ENCODE measurements at regions not wholly inside any gene's neighbourhood (a gene's known extent, or its start where the extent isn't known, plus 50 kb on each side); places are given as distances from the start of the nearest gene placed in this dataset.
"Not testable (repeated sequence)": the region's sequence is repeated elsewhere in the genome, so short reads cannot be mapped to it uniquely, and the experiment has no call there.

DNA sequence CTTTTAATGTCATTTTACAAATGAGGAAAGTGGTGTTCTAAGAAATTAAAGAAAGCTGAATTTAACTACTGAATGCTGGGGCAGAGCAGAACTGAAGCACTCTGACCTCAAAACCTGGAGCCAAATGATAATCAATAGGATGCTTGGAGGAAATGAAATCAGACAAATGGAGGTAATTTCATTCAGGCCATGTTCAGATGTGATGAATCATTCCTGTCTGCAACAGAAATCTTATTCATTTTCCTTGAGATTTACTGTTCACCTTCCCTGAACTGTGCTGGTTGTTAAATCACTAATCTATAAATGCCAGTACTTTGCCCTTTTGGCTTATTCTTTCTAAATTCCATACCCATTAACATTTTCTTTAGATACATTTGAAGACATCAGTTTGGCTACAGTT lies 85.6 kb upstream of the SNX7 start:
- no peak for FAIRE-seq

DNA sequence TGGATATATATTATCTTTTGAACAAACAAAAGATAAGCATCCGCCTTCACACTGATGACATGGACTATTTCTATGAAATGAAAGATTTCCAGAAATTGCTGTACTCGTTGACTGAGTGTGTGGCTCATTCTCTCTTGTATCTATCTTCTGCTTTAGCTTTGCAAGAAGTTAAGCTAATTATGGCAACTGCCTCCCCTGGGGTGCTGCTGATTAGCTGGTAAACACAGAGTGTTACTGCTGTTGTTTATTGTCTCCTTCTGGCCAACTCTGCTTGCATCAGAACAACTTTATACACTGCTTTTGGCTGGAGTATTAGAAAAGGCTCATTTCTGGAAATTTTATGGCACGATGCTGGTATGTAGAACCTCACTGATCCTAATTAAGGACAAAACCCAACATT lies 95.6 kb upstream of the SNX7 start:
- FAIRE-seq, result no peak

DNA sequence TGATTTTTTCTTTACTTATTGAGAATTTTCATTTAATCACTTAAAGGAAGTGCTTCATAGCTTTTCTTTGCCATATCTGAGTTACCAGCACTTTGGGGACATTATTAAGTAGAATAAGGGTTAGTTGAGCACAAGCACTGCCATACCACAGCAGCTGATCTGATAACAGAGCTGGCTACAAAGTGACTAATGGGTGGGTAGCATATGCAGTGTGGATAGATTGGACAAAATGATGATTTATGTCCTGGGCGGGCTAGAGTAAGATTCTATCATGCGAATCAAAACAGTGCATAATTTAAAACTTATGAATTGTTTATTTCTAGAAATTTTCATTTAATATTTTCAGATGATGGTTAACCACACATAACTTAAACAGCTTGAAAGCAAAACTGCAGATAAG lies 102.2 kb upstream of the SNX7 start:
- FAIRE-seq, result no peak

DNA sequence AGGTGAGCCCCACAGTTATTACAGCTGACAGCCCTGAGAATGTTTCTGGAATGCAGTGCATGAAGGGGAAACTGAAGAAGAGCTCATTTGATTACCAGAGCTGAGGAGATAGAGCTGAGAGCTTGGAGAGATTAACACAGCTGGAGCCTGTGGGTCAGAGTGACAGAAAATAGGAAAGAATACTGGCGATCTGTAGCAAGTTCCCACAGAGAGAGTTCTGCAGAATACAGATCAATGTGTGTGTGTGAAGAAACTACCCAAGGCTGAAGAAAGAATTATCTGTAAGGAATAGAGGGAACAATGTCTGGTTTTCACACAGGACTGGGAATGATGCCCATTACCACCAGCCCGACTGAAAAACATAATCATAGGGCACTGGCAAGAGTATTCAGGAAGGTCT lies 103.6 kb upstream of the SNX7 start:
- no peak for FAIRE-seq

DNA sequence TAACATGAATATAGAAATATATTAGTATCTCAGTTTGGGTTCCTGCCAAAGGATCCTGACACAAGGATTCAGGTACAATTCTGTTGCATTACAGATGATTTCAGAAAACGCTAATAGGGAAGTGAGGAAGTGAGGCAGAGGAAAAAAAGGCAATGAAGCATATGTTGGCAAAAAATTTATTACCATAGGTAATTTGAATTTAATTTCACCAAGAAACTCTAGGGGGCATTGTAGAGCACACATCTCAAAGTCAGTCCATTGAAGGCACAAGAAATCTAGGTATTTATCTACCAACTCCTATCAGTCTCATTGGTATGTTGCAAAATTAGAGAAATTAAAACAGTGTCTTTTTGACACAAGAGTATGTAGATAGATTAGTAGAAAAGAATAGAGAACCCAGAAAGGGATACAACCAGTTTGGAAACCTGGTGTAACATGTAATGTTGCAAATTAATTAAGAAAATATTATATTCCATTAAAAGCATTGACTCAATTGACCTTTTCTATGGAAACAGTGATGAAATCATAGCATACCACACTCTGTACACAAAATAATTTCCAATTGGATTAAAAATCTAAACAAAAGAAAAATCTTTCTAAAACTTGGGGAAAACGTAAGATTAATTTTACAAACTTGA lies 104.9 kb upstream of the SNX7 start:
- no peak for FAIRE-seq

DNA sequence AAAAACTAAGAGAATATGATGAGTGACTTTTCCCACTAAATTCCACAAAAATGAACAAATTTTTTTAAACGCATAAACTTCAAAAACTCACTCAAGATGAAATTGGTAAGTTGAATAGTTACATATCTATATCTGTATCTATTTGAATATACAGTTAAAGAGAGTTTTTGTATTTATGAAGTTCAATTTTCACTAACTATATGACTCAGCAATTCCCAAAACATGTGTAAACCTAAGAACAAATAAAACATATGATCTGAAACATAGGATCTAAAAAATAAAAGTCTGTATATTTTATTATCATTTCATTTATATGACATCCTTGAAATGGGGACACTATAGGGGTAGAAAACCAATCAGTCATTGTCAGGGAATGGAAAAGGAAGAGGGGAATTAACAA lies 105.7 kb upstream of the SNX7 start:
- no peak for FAIRE-seq

DNA sequence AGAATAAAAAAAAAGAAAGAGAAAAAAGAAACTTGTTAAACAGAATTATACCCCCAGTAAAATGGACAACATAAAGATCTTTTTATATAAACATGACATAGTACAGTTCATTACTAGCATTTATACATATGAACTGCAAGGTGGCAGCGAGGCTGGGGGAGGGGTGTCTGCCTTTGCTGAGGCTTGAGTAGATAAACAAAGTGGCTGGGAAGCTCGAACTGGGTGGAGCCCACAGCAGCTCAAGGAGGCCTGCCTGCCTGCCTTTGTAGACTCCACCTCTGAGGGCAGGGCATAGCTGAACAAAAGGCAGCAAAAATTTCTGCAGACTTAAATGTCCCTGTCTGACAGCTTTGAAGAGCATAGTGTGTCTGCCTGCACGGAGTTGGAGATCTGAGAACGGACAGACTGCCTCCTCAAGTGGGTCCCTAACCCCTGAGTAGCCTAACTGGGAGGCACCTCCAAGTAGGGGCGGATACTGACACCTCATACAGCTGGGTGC lies 108.9 kb upstream of the SNX7 start:
- not testable (repeated sequence) for FAIRE-seq

DNA sequence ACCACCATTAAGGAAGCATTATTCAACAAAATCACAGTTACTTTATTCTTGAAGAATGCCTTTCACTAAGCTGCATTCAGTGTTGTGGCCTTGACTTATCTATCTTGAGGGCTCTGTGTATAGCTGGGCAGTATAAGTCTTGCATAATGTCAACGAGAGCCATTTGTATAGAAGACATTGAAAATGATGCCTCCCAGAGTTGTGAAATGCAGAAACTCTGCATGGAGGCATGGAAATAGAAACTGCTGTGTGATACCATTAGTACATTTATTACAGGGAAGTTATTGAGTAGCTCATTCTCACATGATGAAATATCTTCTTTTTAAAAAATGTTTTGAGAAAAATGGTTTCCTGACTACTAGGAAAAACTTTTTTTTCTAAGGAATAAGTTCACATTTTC lies 111.4 kb upstream of the SNX7 start:
- FAIRE-seq, result no peak

DNA sequence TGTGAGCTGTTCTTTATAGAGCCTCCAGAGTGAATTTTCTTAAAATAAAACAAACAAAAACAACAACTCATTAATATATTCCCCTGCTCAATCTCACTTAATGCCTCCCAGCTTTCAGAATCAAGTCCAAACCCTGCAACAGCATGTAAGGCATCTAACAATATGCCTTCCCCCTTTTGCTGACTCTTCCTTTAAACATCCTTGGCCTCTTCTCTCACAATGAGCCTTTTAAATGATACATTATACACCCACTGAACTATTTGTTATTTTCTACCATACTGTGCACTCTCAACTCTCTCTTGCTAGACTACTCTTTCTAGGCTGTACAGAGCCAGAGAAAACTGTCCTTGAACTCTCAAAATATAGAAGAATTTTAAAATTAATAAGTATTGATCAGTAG lies 115.2 kb upstream of the SNX7 start:
- FAIRE-seq, result no peak

DNA sequence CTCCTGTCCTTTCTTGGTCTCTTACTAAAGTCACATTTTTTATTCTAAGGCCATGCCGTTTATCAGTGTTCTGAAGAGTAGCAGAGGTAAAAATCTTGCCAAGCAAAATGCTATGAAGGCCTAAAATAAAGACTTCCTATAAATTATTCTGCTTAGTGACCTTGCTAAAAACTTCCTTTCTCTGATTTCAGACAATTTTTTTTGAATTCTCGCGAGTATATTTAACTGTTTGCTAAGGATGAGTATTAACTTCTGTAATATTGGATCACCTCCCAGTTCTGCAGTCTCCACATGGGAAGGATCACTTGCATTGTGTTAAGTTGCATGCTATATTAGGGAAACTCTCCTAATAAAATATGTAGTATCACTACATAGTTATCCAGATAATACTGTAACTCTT lies 123.4 kb upstream of the SNX7 start:
- FAIRE-seq, result no peak

DNA sequence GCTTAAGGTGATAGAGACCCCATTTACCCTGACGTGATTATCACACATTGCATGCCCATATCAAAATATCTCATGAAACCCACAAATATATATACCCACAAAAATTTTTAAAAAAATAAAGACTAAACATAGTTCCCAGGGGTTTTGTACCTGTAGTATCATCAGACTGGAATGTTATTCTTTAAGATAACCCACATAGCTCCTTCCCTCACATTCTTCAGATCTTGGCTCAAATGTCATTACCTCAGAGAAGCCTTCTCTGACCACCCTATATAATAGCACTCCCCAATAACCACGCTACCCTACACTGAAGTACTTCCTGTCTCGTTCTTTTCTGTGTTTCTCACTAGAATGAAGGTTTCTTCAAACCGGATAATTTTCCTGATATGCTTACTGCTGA lies 138.3 kb upstream of the SNX7 start:
- FAIRE-seq, result no peak

DNA sequence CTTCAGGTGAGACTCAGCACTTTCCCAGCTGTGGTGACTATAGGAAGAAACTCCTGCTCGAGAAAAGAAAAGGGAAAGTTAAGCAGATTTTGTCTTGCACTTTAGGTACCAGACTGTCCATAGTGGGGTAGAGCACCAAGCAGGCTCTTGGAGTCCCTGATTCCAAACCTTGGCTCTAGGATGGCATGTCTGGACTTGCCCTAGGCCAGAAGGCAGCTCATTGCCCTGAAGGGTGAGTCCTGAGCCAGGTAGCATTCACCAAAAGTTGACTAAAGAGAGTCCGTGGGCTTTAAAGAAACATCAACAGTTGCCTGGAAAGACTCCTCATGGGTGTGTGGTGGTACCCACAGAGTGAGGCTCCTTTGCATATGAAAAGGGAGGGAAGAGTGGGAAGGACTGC lies 145.2 kb upstream of the SNX7 start:
- no peak for FAIRE-seq

DNA sequence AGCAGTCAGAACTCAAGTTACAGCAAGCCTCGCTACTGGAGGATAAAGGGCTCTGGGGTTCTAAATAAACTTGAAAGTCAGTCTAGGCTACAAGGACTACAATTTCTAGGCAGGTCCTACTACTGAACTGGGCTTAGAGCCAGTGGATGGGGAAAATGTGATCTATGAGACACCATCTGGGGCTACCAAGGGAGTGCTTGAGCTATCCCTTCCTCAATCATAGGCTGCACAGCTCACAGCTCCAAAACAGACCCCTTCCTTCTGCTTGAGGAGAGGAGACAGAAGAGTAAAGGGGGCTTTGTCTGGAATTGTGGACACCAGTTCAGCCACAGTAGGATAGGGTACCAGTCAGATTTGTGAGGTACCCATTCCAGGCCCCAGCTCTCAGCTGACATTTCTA lies 145.8 kb upstream of the SNX7 start:
- no peak for FAIRE-seq

DNA sequence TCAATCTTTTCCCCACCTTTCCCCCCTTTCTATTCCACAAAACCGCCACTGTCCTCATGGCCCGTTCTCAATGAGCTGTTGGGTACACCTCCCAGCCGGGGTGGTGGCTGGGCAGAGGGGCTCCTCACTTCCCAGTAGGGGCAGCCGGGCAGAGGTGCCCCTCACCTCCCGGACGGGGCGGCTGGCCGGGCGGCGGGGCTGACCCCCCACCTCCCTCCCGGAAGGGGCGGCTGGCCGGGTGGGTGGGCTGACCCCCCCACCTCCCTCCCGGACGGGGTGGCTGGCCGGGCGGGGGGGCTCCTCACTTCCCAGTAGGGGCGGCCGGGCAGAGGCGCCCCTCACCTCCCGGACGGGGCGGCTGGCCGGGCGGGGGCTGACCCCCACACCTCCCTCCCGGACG lies 149.3 kb upstream of the SNX7 start:
- FAIRE-seq, result not testable (repeated sequence)

DNA sequence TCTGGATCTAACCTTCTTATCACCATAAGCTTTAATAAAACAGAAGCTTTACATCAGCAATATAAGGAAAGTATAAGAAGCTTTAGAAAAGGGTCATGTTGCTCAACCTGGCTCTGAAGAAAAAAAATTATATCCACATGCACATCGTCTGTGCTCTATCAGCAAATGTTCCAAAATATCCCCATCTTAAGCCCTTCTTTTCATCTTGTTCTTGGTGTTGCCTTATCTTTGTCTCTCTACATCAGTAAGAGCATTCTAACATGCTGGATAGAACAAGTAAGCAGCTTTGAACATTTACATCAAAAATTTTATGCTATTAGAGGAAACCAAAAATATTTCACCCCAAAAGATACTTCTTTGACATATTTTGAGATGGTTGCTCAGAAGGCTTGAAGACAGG lies 157.8 kb upstream of the SNX7 start:
- FAIRE-seq, result no peak

DNA sequence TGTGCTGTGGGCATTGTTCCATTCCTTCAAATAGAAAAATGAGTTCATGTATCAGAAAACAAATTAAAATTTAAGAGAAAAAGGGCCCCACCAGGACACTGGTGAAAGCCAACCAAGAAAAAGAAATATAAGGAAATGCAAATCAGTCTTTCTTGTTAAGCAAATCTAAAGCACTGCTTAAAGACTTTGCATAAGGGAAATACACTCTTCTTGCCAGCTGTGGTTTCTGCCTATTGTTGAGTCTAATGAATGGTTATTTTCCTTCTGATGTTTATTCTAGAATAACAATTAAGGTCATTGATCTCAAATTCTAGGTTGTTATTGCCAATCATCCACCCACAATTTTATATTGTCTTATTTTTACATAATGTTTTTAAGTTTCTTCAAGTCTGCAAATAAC lies 158.6 kb upstream of the SNX7 start:
- no peak for FAIRE-seq

DNA sequence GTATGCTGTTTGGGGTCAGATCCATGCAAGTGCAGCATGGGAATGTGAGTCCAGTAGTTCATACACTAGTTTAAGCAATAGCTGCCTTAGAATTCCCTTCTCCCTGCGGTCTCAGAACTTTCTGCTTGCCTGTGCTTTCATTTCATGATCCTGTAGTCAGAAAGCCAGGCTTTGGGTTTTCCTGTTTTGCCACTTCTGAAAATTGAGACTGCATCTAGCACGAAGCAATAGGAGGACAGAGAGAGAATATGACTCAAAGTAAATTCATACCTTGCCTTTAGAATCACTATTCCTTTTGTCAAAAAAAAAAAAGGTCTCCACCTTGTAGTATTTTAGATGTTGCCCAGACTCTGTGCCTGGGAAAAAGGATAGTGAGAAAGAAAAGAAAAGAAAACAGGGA lies 161.2 kb upstream of the SNX7 start:
- no peak for FAIRE-seq

DNA sequence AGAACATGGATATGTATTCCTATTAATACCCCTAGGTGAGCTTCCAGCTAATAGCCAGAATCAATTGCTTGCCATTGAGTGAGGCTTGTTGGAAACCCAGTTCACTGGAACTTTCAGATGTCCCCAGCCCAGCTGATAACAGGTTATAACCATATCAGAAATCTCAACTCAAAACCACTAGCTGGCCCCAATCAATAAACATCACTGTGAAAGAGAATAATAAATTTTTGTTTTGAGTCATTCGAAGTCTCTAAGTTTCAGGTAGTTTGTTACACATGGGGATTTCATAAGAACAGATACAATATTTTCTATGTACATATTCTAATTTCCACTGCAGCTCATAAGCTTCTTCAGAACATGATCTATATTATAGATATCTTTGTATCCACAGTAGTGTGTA lies 162.9 kb upstream of the SNX7 start:
- FAIRE-seq, result no peak

DNA sequence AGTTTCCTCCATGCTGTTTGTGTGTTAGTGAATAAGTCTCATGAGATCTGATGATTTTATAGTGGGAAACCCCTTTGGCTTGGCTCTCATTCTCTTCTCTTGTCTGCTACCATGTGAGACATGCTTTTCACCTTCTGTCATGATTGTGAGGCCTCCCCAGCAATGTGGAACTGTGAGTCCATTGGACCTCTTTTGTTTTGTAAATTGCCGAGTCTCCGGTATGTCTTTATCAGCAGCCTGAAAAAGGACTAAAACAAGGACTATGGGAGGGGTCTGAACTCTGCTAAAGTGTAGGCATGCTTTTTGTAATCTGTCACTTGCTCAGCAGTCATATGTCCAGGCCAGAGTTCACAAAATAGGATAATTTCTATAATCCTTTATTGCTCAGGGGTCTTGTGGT lies 164.0 kb upstream of the SNX7 start:
- no peak for FAIRE-seq

DNA sequence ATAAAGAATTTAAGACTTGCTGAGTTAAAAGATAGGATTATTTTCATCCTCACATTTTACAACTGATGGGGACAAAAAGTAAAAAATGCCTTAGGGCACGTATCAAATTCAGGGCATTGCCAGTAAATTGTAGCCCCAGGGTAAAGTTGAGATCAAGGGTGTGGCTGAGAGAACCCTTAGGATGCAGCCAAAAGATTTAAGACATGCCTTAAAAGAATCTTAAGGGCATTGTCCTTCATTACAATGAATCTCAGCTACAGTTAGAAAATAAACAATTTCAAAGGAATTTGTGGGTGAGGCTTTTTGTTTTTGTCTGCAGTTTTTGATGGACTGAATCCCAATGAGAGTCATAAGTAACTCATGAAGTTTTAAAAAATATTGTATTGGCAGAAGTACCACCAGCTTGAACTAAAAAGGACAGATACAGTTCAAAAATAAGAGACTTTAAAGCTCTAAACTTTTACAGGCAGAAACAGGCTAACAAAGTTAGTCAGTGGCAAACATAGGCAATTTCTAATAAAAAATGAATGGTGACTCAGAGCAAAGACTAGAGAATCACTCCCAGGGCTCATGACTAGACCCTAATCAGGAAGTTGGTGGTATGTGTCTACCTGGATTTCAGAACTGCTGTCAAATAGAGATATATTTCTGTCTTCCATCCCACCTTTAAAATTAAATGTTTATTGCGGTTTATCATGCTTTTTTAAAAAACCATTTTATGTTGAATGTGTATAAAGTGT lies 165.1 kb upstream of the SNX7 start:
- no peak for FAIRE-seq

DNA sequence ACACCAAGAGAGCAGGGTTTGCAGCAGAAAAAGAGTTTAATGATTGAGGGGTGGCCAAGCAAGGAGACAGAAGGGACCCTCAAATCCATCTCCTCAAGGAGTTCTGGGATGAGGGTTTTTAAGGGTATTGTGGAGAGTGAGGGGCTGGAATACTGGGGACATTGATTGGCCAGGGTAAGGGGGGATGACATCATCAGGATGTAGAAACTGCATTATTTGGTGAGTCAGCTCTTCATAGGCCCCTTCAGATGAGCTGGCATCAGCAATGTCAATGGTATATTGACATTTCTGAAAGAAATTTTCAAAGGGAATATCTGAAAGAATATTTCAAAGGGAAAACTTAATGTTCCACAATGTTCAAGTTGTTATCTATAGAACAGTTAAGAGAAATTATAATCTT lies 168.1 kb upstream of the SNX7 start:
- FAIRE-seq, result no peak

DNA sequence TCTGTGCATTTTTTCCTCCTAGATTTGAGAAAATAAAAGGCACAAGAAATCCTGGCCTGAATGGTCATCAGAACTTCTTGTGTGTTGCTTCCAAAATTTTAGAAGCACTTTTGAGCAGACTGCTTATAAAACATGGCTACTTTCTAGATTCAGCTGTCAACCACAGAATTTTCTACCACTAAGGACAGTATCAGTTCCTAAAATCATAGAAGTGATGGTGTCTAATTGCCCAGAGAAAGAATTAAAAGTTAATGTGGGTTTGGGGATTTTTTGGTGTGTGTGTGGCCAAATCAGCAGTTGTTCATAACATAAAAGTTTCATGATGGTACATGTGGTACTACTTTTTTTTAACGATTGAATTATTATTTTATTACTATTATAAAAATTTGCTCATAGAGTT lies 171.4 kb upstream of the SNX7 start:
- no peak for FAIRE-seq

DNA sequence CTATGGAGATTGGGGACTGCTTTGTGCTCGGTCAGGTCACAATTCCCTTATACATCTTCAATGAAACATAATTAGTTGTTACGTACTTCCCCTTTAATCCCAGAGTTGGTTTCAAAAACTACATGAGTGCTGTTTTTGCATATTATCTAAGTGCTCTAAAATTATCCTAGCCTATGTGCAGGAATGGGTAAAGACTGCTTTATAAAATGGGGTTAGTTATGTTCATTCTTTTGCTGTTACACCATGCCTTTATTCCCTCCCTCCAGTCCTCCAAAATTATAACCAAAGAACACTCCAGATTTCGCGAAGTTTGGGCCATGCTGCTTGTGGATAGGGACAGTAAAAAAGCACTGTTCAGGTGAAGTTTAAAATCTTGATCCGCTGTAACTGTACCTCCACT lies 173.9 kb upstream of the SNX7 start:
- no peak for FAIRE-seq

DNA sequence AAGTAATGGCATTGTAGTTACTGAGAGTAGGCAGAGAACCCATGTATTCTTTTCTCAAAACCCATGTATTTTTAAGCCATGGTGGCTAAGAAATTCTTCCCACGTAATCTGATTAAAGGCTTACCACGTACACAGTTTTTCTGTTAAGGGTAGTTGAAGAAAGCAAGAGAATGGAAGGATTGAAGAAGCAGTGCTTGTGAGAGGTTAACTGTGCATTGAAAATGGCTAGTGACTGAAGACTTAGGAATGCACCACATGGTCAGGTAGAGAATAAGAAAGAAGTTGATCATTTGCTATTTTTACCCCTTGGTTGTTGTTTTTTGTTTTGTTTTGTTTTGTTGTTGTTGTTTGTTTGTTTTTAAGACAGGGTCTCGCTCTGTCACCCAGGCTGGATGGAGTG lies 178.9 kb upstream of the SNX7 start:
- no peak for FAIRE-seq

DNA sequence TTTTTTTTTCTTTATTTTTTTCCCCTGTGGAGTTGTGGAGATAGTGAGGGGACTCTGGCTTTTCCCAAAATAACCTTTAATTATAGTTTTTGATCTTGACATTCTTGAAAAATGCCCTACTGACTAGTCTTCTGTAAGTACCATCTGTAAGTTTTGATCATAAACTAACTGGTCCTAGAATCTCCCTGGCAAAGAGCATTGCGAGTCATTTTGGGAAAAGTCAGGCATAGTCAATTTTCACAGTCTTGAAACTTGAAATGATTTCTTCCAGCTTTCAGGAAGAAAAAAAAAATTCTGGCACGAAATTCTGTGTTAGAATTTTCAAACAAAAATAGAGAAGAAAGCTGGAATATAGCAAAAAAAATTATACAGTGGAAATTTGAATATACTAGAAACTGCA lies 181.2 kb upstream of the SNX7 start:
- FAIRE-seq, result no peak
